HG02943 (cell line): ENCODE measurements at regions not wholly inside any gene's neighbourhood (a gene's known extent, or its start where the extent isn't known, plus 50 kb on each side); places are given as distances from the start of the nearest gene placed in this dataset.
"Not testable (repeated sequence)": the region's sequence is repeated elsewhere in the genome, so short reads cannot be mapped to it uniquely, and the experiment has no call there.

Experiments used
- ATAC-seq: cut with Tn5 transposase; IDR thresholded peaks from one replicate; pipeline ENCODE4 v1.9.1; 2021; ENCODE audit warnings: mild to moderate bottlenecking, low read depth, moderate library complexity; ENCODE audit not compliant: unreplicated experiment

DNA sequence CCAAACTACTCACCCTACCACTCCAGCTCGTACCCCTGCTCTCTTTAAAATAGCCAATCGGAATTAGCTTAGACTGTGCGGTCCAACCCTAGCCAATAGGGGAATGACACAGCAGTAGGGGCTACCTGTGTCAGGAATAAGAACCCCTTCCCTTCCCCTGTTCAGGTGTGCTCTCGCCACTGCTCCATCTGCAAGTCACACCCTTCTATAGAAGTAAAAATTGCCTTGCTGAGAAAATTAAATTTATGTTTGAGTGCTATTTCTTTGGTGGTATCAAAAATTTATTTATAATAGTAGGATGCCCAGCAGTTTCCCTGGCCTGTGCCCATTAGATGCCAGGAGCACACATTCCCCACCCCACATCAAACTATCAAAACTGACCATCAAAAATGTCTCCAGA, 304.7 kb upstream of the CDYL start:
- ATAC-seq: not testable (repeated sequence)

DNA sequence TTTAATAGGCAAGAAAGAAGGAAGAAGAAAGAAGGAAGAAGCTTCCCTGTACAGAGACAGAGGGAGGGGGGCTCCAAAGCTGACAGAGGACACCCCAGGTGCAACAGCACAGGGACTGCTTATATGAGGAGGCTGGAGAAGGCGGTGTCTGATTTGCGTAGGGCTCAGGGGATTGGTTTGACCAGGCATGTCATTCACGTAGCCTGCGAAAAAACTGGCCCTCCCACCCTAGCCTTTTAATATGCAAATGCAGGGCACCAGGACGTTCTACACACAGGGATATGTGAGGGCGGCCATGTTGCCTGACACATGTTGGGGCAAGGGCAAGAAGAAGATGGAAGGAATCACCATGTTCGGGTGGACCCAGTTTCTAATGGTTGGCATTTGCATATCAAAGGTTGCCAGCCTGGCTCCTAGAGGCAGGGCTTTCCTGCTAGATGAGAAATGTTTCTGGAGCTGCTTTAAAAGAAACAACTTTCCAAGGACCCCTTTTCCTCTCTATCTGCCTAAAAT, 305.4 kb upstream of the CDYL start:
- ATAC-seq: no peak

DNA sequence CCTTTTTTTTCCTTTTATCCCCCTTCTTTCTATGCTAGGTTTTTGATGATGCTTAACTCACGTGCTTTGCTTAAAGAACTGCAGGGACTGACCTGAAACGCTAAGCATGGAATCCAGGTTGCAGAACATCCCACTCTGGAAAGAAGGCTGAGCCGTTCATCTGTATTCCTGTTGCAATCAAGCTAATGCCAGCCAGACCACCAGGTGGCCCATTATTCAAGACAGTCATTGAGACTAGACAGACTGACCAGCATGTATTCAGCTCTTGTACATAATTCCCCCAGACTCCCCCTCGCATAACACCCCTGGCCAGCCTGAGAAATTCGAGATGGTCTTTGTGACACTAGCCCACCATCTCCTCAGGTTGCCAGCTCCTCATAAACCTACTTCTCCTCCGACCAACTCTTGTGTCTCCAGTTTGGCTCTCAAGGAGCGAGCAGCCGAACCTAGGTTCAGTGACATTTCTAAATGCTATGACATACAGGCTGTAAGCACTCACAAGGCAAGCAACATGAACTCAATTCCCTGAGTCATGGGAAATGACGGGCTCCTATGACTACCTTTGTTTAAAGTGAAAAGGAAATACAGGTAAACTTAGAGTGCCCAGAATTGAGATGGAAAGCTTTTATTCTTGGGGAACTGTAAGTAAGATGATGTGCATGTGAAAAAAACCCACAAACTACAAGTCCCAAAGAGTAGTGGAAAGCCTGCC, 309.3 kb upstream of the CDYL start:
- ATAC-seq: no peak

GRCh38 chr6:4466261-4466660, 309.9 kb upstream of the CDYL start:
- ATAC-seq: no peak

DNA sequence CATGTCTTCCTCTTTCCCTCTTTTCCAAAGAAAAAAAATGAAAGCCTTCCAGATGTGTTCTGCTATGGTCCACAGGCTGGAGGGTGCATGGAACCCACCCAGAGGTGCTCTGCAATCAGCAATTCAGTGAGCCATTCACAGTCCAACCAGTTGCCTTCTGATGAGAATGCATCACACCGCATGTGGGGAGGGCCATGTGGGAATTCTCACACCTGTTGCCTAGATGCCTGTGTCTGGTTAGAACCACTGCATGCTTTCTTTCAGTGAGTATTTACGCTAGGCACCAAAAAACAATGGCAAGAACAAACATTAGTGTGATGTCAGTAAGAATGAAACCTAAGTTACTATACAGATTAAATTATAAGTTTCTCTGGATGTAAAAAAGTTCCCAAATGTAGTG, 311.6 kb upstream of the CDYL start:
- no peak for ATAC-seq

DNA sequence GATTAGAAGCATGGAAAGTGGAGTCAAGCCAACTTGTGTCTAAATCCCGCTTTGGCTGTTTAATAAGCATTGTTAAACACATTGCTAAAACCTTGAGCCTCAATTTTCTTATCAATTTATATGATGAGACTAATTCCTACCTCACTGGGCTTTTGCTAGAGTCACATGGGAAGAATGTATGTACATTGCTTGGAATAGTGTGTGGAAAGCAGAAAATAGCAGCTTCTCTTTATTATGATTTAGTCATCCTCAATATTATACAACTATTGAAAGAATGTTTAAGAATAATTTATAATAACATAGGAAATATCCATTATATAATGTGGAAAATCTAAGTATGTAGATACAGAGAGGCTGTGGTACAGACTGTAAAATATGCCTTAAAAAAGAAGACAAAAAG, 313.0 kb upstream of the CDYL start:
- no peak for ATAC-seq

DNA sequence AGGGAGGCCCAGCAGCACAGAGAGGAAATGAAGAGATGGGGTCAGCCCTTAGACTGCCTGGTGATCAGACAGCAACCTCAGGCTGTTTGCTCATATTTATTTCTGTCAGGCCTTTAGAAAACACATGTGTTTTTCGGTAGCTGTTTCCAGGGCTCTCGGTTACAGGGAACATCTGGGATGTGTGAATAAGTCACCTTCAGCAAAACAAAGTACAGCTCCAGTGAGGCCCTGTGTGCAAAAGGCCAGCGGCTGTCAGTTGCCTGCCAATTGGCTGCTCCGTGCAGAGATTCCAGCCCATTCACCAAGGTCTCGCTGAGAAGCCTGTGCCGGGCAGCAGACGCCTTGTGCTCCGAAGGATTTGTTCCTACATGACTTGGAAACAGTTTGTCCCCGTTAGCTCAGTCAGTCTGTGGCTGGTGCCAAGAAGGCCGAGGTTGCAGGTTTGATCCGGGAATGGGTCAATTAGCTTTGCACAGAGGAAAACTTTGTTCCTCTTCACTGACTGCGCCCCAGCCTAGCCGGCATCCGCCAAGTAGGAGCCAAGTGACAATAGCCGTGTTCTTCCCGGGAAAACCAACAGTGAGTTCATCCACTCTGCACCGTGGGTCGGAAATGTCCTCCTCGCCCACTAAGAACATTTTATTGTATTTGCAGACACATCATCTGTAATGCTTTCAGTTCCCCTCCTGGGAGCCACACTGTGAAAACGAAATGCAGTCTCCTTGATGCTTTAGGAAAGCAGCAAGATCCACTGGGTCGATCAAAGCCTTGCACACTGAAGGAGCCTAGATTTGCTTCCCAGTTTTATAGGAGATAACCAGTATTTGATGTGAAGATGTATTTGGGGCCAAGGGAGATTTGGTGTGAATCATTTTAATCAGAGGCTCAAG, 315.4 kb upstream of the CDYL start:
- ATAC-seq: no peak

- no peak for ATAC-seq
Observed at GRCh38 chr6:4459996-4460395, 316.2 kb upstream of the CDYL start.

GRCh38 chr6:4459032-4459431, 317.2 kb upstream of the CDYL start:
- ATAC-seq: no peak

DNA sequence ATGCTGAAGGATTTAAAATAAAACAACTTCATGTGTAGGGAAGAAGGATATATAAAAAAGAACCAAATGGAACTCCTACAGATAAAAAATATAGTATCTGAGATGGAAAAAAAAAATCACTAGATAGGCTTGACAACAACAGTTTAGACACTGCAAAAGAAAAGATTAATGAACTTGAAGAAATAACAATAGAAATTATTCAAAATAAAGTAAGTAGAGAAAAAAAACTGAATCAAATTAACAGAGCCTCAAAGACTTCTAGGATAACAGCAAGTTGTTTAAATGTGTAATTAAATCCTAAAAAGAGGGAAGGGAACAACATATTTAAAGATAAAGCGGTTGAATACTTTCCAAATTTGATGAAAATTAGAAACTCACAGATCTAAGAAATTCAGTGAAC, 316.3 kb upstream of the ECI2 start:
- ATAC-seq: no peak

DNA sequence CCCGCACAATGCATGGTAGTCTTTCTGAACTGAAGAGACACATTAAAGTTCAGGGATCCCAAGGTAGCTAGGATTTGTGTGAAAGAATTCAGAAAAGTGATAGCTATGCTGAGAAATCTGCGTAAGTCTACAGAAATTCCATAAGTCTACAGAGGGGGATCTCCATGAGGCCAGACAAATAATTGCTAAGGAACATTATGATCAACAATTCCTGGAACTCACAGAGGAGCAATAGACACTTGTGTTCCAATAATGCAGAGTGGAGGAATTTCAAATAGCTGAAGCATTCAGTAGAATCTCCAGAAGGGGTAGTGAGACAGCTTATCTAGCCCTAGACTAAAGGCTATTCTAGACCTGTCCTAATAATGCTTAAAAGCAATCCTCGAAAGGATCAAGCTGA, 315.7 kb upstream of the ECI2 start:
- ATAC-seq: no peak

DNA sequence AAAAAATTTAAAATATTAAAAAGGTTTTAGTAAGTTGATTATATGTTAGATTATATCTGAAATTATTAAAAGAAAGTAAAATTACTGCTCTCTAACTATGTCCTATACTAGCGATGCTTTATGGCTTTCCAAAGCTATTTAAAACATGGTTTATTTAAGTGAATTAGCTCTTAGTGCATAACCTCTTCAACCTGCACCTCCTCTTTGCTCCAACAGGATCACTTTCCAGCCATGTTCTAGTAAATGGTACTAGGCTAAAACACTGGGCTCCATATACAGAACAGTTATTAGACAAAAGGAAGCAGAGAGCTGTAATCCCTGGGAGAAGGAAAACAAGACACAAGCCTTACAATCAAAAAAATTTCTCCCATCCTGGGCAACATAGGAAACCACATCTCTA, 314.9 kb upstream of the ECI2 start:
- no peak for ATAC-seq

DNA sequence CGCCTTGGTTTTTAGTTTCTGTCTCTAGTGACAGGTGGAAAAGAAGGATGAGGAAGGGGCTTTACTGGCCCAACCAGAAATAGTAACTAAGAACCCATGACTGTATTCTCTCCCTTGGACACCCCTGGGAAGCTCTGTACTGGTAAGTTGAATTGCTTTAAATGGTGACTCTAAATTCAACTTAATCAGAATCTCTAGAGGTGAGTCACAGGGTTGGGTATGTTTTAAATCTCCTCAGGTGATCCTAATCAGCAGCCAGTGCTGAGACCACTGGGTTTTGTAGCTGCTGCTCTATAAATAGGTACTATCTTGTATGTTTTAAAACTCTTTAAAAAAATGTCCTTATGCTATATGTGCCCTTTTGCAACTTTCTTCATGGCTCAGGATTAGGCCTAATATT, 314.0 kb upstream of the ECI2 start:
- no peak for ATAC-seq

GRCh38 chr6:4448841-4449240, 313.5 kb upstream of the ECI2 start:
- no peak for ATAC-seq

GRCh38 chr6:4447639-4448330, 312.4 kb upstream of the ECI2 start:
- no peak for ATAC-seq

- ATAC-seq: no peak
Observed at GRCh38 chr6:4446982-4447381, 311.6 kb upstream of the ECI2 start.

- ATAC-seq: no peak
Observed at GRCh38 chr6:4441981-4442434, 306.6 kb upstream of the ECI2 start.

DNA sequence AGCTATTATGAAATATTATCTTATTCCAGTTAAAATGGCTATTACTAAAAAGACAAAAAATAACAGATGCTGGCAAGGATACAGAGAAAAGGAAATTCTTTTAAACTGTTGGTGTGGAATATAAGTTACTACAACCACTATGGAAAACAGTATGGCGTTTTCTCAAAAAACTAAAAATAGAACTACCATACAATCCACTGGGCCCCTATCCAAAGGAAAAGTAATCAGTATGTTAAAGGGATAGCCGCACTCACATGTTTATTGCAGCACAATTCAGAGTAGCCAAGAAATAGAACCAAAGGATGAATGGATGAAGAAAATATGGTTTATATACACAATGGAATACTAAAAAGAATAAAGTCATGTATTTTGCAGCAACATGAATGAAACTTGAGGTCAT, 303.8 kb upstream of the ECI2 start:
- no peak for ATAC-seq

DNA sequence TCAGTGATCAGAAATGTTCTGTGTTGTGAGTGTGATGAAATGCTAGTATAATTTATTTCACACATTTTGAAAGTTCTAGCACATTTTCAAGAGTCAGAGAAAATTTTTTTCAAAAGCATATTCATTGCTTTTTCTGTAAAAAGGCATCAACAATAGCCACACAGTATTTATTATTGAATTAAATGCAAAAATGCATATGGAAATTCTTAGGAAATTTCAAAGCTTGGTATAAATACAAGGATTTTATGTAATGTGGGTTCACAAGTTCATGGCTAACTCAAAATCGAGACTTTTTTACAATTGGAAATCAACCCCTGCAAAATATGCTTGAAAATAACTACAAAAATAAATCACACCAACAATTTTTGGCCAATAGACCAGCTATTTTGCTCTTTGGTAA, 302.0 kb upstream of the ECI2 start:
- ATAC-seq: no peak

GRCh38 chr6:4435981-4436445, 300.6 kb upstream of the ECI2 start:
- no peak for ATAC-seq

DNA sequence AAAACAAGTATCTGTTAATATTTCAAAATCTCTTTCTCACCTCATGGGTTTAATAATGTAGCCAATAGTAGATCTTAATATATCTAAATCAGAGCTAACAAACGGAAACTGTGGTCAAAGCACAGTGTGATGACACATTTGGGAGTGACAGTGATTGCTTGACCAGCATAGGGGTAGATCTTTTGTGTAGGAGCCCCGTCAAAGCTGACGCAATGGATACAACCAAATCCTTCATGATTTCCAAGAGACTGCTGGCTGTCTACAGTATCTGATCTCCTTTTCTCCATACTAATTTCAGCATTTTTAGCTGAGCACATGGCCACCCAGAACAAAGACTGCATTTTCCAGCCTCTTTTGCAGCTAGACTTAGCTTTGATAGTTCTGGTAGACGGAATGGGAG, 299.3 kb upstream of the ECI2 start:
- ATAC-seq: no peak
